22Rv1 (cell line): ENCODE measurements at regions not wholly inside any gene's neighbourhood (a gene's known extent, or its start where the extent isn't known, plus 50 kb on each side); places are given as distances from the start of the nearest gene placed in this dataset.

ENCODE experiments used
- H3K27ac ChIP-seq: fragments of 450-650 bp; 2 replicates; pipeline ENCODE4 v1.5.1; 2017
- ZFX ChIP-seq: fragments of 450-650 bp; IDR thresholded peaks from 2 replicates; pipeline ENCODE4 v1.6.1; 2017; ENCODE audit warnings: antibody characterized with exemption, borderline replicate concordance
- TF ChIP-seq, protein P1 (sequence below): fragments of 450-650 bp; IDR thresholded peaks from 2 replicates; pipeline ENCODE4 v1.5.1; 2017; ENCODE audit warnings: mild to moderate bottlenecking

DNA sequence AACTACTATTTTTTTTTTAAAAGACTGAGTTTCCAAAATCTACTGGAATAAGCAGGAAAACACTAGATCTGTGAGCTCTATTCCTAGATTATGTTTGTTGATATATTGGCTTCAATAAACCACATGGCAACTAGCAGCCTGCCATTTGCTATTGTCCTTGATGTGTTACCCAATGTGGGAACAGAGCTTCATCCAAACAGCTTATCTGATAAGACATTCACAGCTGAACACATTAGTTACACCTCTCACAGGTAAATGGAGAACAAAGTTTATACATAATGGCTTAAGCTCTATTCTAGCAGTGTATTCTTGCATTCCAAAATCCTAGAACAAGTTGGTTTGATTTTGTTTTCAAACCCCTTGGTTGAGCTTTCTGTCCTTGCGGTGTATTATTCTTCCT is 642.1 kb downstream of the TLE1 start:
- TF ChIP-seq ZFX = no peak
- no peak overlapping the region for H3K27ac ChIP-seq

DNA sequence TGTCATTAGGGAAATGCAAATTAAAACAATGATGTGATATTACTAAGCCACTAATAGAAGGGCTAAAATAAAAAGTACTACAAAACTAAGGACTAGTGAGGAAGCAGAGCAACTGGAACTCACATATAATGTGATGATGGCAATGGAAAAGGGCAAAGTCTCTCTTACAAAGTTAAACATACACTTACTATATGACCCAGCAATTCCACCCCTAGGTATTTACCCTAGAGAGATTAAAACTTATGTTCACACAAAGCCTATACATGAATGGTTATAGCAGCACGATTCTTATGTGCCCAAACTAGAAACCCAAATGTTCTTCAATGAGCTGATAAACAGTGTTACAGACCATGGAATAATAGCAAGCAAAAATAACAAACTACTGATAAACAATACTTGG is 643.7 kb downstream of the TLE1 start:
- no peak for TF ChIP-seq ZFX
- TF ChIP-seq, protein P1, sequence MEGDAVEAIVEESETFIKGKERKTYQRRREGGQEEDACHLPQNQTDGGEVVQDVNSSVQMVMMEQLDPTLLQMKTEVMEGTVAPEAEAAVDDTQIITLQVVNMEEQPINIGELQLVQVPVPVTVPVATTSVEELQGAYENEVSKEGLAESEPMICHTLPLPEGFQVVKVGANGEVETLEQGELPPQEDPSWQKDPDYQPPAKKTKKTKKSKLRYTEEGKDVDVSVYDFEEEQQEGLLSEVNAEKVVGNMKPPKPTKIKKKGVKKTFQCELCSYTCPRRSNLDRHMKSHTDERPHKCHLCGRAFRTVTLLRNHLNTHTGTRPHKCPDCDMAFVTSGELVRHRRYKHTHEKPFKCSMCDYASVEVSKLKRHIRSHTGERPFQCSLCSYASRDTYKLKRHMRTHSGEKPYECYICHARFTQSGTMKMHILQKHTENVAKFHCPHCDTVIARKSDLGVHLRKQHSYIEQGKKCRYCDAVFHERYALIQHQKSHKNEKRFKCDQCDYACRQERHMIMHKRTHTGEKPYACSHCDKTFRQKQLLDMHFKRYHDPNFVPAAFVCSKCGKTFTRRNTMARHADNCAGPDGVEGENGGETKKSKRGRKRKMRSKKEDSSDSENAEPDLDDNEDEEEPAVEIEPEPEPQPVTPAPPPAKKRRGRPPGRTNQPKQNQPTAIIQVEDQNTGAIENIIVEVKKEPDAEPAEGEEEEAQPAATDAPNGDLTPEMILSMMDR = no peak
- H3K27ac ChIP-seq = no peak overlapping the region

DNA sequence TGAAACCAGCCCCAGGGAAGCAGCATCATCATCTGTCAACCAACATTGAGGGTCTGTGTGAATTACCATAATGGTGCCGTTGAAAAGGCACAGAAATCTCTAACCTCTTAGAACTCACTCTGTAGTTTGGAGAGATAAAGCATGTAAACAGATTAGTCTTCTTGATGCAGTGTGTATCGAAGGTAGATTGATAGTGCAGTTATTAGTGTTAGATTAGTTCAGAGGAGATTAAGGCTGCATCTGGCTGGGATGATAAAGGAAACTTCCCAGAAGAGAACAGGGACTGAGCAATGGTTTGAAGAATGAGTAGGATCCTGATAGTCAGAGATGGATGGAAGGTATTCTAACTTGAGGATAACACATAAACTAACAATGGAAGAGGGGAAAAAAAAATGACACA is 651.5 kb downstream of the TLE1 start:
- no peak for TF ChIP-seq ZFX
- TF ChIP-seq, protein P1 = no peak

DNA sequence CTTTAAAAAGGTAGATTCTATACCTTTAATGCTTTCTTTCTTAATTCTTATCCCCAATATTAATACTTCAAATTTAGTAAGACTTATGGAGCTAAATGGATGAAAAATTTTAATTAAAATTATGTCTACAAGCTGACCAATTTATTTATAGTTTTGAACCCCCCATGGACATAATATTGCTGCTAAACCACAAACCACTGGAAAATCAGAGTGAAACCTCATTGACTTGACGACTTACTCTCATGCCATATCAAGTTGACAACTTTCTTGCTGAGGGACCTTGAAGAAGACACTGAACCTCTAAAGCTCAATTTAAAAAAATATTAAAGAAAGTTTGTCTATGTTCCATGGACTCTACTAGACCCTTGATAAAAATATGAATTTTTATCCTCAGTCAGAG is 653.7 kb downstream of the TLE1 start:
- H3K27ac ChIP-seq = no peak overlapping the region
- no peak for TF ChIP-seq ZFX
- TF ChIP-seq, protein P1 = no peak

More for the DNA sequence above, 651.5 kb downstream of the TLE1 start:
- no peak overlapping the region for H3K27ac ChIP-seq

DNA sequence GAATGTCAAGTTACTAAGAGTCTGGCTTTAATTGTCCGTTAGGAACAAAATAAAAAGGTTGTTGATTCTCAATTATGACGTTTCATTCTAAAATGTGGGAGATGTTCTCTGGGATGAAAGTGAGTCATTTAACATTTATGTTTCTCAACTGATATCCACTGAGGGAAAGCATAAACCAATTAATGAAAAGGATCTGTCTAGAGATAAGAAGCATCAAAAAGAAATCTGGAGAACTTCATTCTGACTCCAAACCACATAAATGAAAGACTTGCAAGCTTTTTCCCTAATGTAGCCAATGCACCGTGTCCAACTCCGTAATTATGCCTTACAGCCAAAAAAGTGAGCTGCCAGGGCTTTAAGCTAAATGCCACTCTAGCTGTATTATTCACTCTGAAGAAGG is 654.2 kb downstream of the TLE1 start:
- TF ChIP-seq ZFX = no peak
- TF ChIP-seq, protein P1 = no peak
- H3K27ac ChIP-seq = no peak overlapping the region

DNA sequence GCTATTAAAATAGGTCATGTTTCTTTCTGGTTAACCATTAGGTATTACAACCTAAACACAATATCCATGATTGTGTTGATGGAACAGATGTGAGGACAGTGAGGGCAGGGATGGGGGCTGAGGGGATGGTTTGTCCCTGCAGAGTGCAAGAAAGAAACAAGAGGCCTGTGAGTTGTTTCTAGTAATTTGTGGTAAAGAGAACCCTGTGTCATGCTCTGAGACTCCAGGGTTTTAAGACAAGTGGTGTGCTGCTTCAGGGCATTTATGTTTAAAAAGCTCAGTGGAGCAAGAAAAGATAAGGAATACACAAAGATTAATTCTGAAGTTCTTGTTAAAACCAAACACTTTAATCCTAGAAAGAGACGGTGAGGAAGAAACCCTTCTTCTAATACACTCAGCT is 656.5 kb downstream of the TLE1 start:
- H3K27ac ChIP-seq = no peak overlapping the region
- TF ChIP-seq, protein P1 = no peak
- TF ChIP-seq ZFX = no peak

DNA sequence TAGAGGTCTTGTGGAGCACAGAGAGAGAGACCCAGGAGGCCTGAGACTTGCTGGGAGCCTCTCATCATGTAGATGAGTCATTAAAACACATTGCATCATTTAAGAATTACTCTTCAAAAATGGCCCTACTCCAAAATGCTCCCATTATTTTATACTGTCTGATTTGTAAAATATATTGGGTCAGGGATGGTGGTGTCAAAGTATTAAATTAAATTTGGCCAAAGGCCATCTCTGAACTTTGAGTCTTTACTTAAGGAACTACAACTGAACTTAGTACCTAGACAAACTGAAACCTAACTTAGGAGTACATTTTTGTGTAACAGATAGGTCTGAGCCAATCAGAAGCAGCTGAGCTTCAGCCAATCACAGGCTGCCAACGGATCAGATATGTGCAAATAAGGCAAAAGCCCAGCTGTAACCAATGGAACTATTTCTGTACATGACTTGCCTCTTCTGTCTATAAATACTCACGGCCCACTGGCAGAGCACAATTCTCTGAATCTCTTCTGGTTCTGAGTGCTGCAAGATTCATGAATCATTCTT is 657.2 kb downstream of the TLE1 start:
- TF ChIP-seq, protein P1 = no peak
- TF ChIP-seq ZFX = no peak
- H3K27ac ChIP-seq = no peak overlapping the region

DNA sequence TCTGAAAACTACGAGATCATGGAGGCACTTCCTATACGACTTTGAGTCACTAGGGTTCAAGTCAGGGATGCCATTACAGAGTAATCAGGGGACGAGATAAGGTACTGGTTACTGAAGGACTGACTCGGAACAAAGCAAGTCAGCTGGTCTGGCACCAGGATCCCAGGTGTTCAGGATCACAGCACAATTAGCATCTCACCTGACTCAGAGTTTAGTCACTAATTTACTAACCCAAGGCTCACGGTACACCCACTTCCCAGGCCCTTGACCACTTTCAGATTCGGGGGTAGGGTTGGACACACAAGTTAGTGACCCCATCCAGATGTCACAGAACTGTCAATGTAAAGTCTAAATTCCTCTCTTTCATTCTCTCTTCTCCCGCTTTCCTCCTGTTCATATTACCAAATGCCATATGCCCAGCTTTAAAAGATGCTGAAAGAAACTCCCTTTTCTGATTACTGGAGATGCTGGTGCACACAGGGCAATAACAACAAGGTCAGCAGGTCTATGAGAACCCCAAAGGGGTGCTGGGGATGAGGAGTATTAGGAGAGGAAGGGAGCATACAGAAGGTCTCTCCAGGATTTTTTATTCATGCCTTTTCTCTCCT is 657.8 kb downstream of the TLE1 start:
- no peak overlapping the region for H3K27ac ChIP-seq
- TF ChIP-seq, protein P1 = no peak
- no peak for TF ChIP-seq ZFX
